ENCODE measurements at regions not wholly inside any gene's neighbourhood (a gene's known extent, or its start where the extent isn't known, plus 50 kb on each side); places are given as distances from the start of the nearest gene placed in this dataset.
"Not testable (repeated sequence)": the region's sequence is repeated elsewhere in the genome, so short reads cannot be mapped to it uniquely, and the experiment has no call there.

DNA sequence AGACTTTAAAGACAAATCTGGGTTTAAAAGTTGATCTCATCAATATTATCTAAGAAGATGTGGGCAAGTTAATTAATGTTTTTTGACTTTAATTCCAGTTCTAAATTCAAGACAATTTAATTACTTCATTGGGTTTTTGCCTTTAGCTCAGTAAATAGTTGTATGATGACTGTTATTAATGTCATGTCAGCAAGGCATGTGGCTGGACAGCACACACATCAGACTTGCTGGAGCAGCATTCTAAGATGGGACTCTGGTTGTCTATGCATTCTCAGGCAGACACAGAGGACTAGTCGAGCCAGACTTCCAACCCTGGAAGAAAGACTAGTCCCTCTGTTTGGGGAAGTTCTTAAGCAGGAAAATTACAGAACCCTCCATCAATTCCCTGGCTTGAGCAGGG is 180.7 kb upstream of the GK2 start:
- Histone ChIP-seq H3K9me3 (no peaks in the 10 kb centered on the region), H3K27ac (no peak overlapping the region), H3K4me3 (no peak overlapping the region), H3K27me3 (ENCODE audit: insufficient read depth in 3 of 3, low read length in 2 of 3) (no peaks in the 10 kb centered on the region), H3K36me3 (ENCODE audit: insufficient read depth in 1 of 2, low read depth in 1 of 2) (no peaks in the 10 kb centered on the region), H3K4me1 (peaks cover 7% of the 10 kb centered on the region)
- intact Hi-C loops (cut with DNase I): no loop called here
- no peak for DNase-seq
- WGBS, 3 donors: 72 to 86% (median 81%) methylated on average over 1 of the region's 1 CpG
- TF ChIP-seq CTCF (IDR thresholded peaks at IDR 0.05): no peak
- no peak for ATAC-seq

- ATAC-seq; H3K36me3 ChIP-seq (ENCODE audit: insufficient read depth in 1 of 2, low read depth in 1 of 2); H3K27ac ChIP-seq; H3K9me3 ChIP-seq; intact Hi-C loops (cut with DNase I); H3K4me3 ChIP-seq; DNase-seq; H3K4me1 ChIP-seq; H3K27me3 ChIP-seq (ENCODE audit: insufficient read depth in 3 of 3, low read length in 2 of 3): not testable (repeated sequence)
- 93 to 96% (median 95%) methylated on average over 2 of the region's 2 CpGs for WGBS, 3 donors
Measured at GRCh38 chr4:79587207-79587606, 179.2 kb upstream of the GK2 start.

- intact Hi-C loops (cut with DNase I): no loop called here
- WGBS, 3 donors: 61 to 76% (median 64%) methylated on average over 3 of the region's 3 CpGs
- H3K9me3 ChIP-seq: no peaks in the 10 kb centered on the region
- no peak overlapping the region for H3K27ac ChIP-seq
- peaks cover 7% of the 10 kb centered on the region for H3K4me1 ChIP-seq
- no peaks in the 10 kb centered on the region for H3K27me3 ChIP-seq (ENCODE audit: insufficient read depth in 3 of 3, low read length in 2 of 3)
- H3K4me3 ChIP-seq: no peak overlapping the region
- no peak for ATAC-seq
- no peak for DNase-seq
- no peak for TF ChIP-seq CTCF (IDR thresholded peaks at IDR 0.05)
- no peaks in the 10 kb centered on the region for H3K36me3 ChIP-seq (ENCODE audit: insufficient read depth in 1 of 2, low read depth in 1 of 2)
Measured at GRCh38 chr4:79585834-79586233, 177.8 kb upstream of the GK2 start.

DNA sequence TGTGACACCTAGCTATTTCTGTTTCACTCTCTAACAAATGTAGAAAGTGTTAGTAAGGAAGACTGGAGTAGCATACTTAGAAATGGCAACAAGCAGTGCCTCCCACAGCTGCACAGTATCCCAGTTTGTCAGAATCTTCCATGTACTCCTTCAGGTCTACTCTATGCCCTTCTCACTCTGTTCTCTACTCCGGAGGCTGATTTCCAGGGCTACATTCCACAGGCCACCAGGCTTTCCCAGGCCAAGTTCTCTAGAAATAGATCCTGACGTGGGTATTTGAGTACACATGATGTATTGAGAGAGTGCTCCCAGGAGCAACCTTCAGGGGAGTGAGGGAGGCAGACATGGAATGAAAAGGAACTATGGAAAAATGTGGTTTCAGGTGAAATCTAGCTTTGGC is 177.3 kb upstream of the GK2 start:
- no peak for TF ChIP-seq CTCF (IDR thresholded peaks at IDR 0.05)
- Histone ChIP-seq H3K9me3 (no peaks in the 10 kb centered on the region), H3K4me3 (no peak overlapping the region), H3K4me1 (peaks cover 7% of the 10 kb centered on the region), H3K27me3 (ENCODE audit: insufficient read depth in 3 of 3, low read length in 2 of 3) (no peaks in the 10 kb centered on the region), H3K27ac (peak overlapping the region; percentile 54), H3K36me3 (ENCODE audit: insufficient read depth in 1 of 2, low read depth in 1 of 2) (no peaks in the 10 kb centered on the region)
- DNase-seq (no peak), ATAC-seq (peak in 3 of 4 donors; percentile 37 to 71 (median 57))
- WGBS, 3 donors: 19 to 24% (median 21%) methylated on average over 2 of the region's 2 CpGs
- intact Hi-C loops (cut with DNase I): no loop called here

GRCh38 chr4:79584902-79585301 is 176.9 kb upstream of the GK2 start:
- H3K4me1 ChIP-seq: peaks cover 7% of the 10 kb centered on the region
- ATAC-seq (peak in 1 of 4 donors; percentile 69), DNase-seq (no peak)
- intact Hi-C loops (cut with DNase I): no loop called here
- H3K9me3 ChIP-seq: no peaks in the 10 kb centered on the region
- H3K36me3 ChIP-seq (ENCODE audit: insufficient read depth in 1 of 2, low read depth in 1 of 2): no peaks in the 10 kb centered on the region
- H3K27me3 ChIP-seq (ENCODE audit: insufficient read depth in 3 of 3, low read length in 2 of 3): no peaks in the 10 kb centered on the region
- peak overlapping the region; percentile 54 for H3K27ac ChIP-seq
- WGBS, 3 donors: 26 to 50% (median 30%) methylated on average over 3 of the region's 3 CpGs
- H3K4me3 ChIP-seq: no peak overlapping the region
- no peak for TF ChIP-seq CTCF (IDR thresholded peaks at IDR 0.05)
